AG08395 (cell line): ENCODE measurements at regions not wholly inside any gene's neighbourhood (a gene's known extent, or its start where the extent isn't known, plus 50 kb on each side); places are given as distances from the start of the nearest gene placed in this dataset.
"Not testable (repeated sequence)": the region's sequence is repeated elsewhere in the genome, so short reads cannot be mapped to it uniquely, and the experiment has no call there.

Experiments
- DNase-seq: peaks from one replicate; pipeline ENCODE4 v3.0.0; 2012; ENCODE audit warnings: mixed read lengths, low spot score

GRCh38 chr2:180695586-180696401, 284.6 kb upstream of the UBE2E3 start:
- DNase-seq: no peak

- no peak for DNase-seq
Measured at GRCh38 chr2:180694445-180695421, 285.7 kb upstream of the UBE2E3 start.

- DNase-seq: no peak
Measured at GRCh38 chr2:180692322-180692721, 288.1 kb upstream of the UBE2E3 start.

- DNase-seq: not testable (repeated sequence)
Measured at GRCh38 chr2:180691855-180692223, 288.6 kb upstream of the UBE2E3 start.

GRCh38 chr2:180691186-180691854, 289.1 kb upstream of the UBE2E3 start:
- DNase-seq: not testable (repeated sequence)

- peak; percentile 16 for DNase-seq
Measured at GRCh38 chr2:180690611-180691010, 289.8 kb upstream of the UBE2E3 start.

- DNase-seq: no peak
Measured at GRCh38 chr2:180682871-180683270, 297.5 kb upstream of the UBE2E3 start.

GRCh38 chr2:180679693-180680092, 300.7 kb upstream of the UBE2E3 start:
- no peak for DNase-seq

- DNase-seq: no peak
Measured at GRCh38 chr2:180678625-180678972, 301.8 kb upstream of the UBE2E3 start.

- no peak for DNase-seq
Measured at GRCh38 chr2:180677930-180678624, 302.3 kb upstream of the UBE2E3 start.

GRCh38 chr2:180677200-180677599, 303.2 kb upstream of the UBE2E3 start:
- no peak for DNase-seq

GRCh38 chr2:180676520-180677025, 303.8 kb upstream of the UBE2E3 start:
- DNase-seq: no peak

GRCh38 chr2:180675170-180675569, 305.2 kb upstream of the UBE2E3 start:
- no peak for DNase-seq

GRCh38 chr2:180672377-180672776, 308.0 kb upstream of the UBE2E3 start:
- DNase-seq: no peak

GRCh38 chr2:180670302-180671003, 310.0 kb upstream of the UBE2E3 start:
- no peak for DNase-seq

GRCh38 chr2:180669016-180669415, 311.4 kb upstream of the UBE2E3 start:
- no peak for DNase-seq

- no peak for DNase-seq
Measured at GRCh38 chr2:180664507-180664906, 315.9 kb upstream of the UBE2E3 start.

- no peak for DNase-seq
Measured at GRCh38 chr2:180662941-180663471, 317.4 kb upstream of the UBE2E3 start.

- no peak for DNase-seq
Measured at GRCh38 chr2:180662521-180662920, 317.9 kb upstream of the UBE2E3 start.

- DNase-seq: no peak
Measured at GRCh38 chr2:180661686-180662030, 318.7 kb upstream of the UBE2E3 start.
